ENCODE measurements at regions not wholly inside any gene's neighbourhood (a gene's known extent, or its start where the extent isn't known, plus 50 kb on each side); places are given as distances from the start of the nearest gene placed in this dataset.
A peak's percentile ranks its signal among the peaks of the same experiment; 100 is the strongest.

DNA sequence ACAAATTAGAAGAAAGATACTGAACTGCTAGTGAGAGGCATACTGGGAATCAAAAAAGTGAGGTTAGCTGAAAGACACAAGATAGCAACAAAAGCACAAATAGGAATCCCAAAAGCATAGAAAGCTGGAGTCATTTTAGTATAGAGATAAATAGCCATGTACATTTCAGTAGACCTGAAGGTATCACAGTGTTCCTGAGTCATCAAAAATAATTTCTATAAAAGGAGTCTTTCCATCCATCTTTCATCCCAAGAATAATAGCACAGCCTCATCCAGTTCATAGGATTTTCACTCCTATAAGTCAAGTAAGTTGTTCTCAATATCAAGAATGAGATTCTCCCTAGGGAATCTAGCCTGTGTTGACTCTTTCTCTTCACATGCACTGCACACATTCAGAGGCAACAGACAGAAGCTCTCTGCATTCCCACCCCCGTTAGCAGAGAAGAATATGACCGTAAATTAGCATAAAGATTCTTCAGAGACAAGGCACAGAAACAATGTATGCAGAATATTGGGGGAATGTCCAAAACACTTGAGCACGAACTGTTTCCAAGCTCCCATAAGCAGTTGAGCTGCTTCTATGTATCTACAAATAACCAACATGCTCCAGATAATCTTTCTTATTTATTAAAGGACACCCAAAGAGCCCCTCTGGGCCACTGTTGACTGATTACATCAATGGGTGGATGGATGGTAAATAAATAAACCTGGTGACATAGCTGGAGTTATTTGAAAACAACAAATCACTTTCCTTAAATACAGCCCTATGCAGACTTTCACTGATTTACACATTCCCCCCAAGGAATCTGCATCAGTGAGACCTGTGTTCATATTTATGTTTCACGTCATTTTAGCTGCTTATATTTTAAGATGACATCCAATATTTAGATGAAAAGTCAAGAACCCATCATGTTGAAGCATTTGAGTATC, 174.5 kb upstream of the PKDCC start:
- no peak overlapping the region for H3K27ac ChIP-seq
- no peak overlapping the region for H3K4me3 ChIP-seq

DNA sequence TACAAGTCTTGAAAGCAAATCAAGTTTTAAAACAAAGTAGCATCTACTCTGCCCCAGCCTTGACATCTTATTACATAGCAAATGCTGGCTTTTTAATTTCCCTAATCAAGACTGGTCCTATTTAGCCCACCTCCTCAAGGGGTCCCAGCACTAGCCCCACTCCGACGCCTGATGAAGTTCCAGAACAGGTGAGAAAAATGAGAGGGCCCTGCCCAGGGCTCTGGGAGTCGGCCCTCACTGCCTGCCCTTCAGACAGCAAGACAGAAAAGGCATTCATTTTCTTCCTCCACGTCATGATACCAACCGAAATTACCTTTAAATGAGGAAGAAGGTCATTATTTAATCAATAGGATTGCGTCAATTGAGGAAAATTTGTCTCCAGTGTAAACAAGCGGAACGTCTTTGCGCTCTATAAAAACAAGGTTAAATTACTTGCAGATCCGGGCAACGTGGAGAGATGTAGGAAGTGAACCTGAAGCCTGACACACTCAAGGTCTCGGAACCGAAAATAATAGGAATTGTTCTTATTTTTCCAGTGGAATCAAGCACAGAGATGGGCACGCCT, 170.6 kb upstream of the PKDCC start:
- no peak overlapping the region for H3K4me3 ChIP-seq
- H3K27ac ChIP-seq = no peak overlapping the region

DNA sequence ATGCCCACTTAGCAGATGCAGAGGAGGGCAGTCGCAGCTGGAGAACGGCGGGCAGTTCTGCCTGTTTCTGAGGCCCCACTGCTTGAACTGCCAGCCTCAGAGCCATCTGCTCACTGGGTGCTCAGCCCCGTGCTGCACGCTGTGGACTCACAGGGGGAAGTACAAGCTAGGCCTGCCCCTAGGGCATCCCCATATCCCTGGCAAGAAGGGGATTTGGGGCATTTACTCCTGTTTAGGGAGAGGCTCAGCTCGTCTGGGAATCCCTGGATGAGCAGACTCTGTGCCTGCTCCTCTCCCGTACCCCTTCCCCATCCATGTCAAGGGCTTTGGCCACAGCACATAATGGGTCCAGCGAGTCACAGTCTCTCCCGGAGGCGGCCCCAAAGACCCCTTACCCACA, 169.8 kb upstream of the PKDCC start:
- no peak overlapping the region for H3K4me3 ChIP-seq
- H3K27ac ChIP-seq = no peak overlapping the region

DNA sequence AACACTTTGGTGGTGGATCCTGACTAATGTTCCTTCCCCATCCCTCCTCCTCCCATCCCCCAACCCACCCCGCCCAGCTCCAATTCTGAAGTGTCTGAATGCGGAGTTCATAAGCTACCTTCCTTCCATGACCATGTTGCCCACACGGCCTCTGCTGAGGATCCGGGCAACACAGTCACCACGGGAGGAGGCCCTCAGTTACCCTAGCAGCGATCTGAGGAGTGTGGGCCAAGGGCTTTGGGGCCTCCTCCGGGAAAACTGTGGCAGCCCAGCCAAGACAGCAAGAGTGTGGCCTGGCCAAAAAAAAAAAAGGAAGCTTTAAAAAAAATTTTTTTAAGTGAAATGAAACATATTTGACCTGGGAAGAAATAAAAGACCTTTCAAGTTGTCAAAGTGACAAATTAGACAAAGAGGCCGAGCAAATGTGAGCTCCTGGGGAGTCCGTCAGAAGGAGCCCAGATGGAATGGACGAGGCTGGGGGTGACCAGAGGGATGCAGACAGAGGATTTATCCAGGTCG, 169.0 kb upstream of the PKDCC start:
- Histone ChIP-seq H3K27ac (no peak overlapping the region), H3K4me3 (no peak overlapping the region)

DNA sequence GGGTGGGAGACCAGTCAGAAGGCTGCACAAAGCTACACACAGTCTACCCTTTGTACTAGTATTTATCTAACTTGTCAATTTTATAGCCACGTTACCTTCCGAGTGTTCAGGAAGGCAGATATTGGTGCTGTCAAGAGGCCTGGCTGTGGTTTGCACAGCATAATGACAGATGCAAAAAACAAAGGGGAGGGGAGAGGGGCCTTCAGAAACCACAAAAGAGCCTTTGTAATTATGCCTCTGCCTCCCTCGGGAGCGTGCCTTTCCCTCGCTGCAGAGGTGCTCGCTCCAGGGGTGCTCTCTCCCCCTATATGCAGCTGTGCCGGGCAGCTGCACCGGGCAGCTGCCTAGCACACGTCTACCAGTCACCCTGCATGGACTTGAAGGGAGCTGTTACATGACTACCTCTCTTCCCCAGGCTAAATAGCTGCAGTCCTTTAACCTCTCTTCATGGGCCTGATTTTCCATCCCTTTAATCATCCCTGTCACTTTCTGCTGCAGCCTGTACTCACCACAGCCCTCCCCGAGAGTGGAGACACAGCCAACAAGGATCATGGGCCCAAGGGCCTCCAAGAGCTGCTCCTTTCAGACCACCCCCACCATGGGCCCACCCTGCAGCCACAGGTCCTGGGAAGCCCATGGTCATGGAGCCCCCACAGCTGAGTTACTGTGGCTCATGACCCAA, 168.4 kb upstream of the PKDCC start:
- Histone ChIP-seq H3K4me3 (no peak overlapping the region), H3K27ac (no peak overlapping the region)

DNA sequence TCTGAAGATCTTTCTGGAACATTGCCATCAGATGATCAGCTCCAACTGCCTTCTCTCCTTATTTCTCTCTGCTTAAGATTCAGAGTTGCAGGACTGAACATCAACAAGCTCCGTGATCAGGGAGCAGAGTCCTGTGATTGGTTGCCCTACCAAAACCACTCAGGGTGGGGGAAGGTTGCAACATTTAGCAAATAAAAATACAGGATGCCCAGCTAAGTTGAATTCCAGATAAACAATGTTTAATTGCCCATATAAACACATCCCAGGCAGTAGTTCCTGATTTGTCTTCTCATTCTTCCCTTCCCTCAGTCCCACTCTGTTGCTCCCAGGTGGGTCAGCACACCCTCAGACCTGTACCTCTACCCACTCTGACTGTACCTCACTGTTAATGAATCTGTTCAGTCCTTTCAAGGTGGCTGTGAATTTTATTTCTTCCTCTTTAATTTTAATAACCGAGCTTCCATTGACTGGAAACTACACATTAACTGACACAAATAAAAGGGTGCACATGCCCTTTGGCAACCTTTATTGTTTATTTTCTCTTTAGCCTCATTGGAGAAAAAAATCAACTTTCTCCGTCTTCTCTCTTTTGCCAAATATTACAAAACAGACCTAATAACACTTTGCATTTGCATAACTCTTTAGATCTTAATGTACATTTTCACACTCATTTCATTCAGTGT, 167.1 kb upstream of the PKDCC start:
- H3K27ac ChIP-seq = no peak overlapping the region
- H3K4me3 ChIP-seq = no peak overlapping the region

DNA sequence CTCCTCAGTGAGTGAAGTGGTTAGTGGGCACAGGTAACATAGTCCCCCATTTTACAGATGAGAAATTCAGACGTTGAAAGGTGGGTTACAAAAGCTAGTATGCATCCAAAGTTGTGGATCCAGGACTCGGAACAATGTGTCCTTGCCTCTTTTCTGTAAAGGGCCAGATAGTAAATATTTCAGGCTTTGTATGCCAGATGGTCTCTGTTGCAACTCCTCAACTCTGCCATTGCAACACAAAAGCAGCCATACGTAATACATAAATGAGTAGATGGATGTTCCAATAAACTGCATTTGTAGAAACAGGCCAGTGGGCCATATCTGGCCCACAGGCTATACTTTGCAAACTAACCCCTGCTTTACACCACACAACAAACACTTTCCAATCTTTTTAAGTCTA, 166.6 kb upstream of the PKDCC start:
- no peak overlapping the region for H3K27ac ChIP-seq
- H3K4me3 ChIP-seq = no peak overlapping the region

DNA sequence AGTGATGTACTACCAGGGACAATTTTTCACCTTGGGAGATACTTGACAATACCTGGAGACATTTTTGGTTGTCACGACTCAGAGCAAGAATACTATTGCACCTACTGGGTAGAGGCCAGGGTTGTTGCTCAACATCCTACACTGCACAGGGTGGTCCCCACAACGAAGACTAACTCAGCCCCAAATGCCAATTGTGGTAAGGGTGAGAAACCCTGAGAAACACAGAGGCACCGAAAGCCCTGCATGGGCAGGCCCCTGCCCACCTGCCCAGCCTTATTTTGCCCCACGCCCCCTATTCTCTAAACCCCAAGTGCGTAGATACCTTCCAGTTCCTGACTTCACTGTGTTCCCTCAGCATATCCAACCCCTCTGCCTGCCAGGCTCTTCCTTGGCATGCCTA, 163.1 kb upstream of the PKDCC start:
- no peak overlapping the region for H3K4me3 ChIP-seq
- H3K27ac ChIP-seq = no peak overlapping the region

DNA sequence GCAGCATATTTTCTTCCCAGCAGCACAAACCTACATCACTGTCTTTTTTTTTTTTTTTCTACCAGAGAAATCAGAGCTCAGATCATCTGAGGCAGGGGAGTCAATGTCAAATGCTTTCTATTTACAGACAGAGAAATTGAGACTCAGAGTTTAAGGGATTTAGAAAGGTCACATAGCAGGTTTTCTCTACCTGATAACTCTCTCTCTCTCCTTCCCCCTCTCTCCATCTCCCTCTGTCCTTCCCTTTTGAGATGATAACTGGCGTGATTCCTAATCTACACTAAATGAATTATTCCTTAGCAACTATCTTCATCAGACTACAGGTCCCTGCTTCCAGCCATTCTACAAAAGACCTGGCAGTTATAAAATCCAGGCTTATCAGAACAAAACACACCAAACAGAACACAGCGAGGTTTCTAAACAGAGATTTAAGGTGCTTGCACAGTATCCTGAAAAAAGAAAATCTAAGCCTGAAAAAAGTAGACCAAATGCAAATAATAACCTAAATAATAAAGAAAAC, 161.6 kb upstream of the PKDCC start:
- Histone ChIP-seq H3K27ac (no peak overlapping the region), H3K4me3 (no peak overlapping the region)

DNA sequence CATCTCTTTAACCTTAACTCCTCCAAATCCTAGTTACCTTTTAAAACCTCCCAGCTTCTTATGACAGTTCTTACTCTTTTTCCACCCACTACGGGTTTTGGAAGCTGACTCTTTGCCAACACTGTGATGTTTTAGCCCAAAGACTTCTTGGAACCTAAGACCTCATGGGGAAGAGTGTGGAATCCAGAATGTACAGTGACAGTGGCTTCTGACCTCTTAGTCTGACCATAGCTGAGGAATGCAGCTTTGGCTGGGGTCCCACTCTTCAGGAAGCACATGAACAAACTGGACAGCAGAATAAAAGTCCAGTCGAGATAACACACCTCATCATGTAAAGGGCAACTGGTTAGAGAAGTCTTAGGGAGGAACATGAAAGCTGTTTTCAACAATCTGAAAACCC, 161.1 kb upstream of the PKDCC start:
- H3K4me3 ChIP-seq = no peak overlapping the region
- no peak overlapping the region for H3K27ac ChIP-seq

DNA sequence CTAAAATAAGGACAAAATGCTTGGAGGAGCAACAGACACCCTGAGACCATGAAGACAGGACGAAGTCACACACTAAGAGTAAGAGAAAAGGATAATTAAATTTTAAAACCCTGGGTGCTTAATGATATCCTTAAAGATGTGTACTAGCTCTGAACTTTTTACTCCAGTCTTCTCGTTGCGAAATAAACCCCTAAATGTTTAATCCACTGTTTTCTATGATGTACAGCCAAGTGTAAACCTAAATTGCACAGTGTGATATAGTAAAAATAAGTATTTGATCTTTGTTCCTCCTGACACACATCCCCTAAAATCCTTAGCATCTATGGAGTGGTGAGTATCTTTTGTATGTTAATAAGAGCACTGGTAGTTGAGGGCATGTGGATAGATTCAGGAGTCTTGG, 157.5 kb upstream of the PKDCC start:
- Histone ChIP-seq H3K27ac (no peak overlapping the region), H3K4me3 (no peak overlapping the region)

DNA sequence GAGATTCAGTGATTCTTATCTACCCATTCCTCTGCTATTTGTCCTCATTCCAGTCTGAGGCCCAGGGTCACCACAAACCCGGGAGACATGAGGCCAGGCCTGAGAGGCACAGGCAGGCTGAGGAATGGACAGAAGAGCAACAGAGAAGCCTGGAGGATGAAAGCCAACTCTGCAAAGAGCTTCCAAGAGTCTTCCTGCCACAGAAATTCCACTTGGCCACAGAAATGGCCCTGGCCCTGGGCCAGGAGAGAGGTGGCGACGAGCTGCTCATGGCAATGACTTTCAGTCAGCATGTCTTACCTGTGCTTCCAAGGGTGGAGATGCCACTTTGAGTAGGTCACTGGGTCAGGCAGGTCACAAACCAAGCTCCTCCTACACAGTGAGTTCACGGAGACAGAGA, 155.3 kb upstream of the PKDCC start:
- H3K4me3 ChIP-seq = no peak overlapping the region
- no peak overlapping the region for H3K27ac ChIP-seq

DNA sequence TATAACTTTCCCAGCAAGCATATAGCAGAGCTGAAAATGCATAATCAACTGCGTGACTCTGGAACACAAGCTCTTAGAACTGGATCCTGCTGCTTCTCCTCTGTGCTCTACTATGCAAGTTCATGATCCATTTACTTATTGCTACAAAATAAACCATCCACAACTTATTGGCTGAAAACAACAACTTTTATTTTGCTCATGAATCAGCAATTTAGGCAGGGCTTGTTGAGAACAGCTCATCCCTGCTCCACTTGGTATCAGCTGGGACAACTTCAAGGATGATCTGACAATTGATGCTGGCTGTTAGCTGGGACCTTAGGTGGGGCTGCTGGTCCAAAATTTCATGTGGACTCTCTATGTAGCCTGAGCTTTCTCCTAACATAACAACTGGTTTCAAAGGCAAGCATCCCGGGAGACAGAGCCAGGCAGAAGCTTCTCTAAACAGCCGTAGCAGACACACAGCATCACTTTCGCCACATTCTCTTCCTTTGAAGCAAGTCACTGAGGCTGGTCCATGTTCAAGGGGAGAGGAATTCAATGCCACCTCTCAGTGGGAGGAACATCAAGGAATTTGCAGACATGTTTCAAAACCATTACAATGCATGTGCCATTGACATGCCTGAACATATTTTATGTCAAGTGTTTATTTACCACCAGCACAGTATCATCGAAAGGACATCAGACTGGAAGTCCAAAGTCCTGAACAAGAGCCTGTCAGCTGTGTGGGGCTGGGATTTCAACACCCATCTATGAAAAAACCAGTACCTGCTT, 153.1 kb upstream of the PKDCC start:
- Histone ChIP-seq H3K4me3 (no peak overlapping the region), H3K27ac (peak overlapping the region in 1 of 21 experiments; percentile 9)

DNA sequence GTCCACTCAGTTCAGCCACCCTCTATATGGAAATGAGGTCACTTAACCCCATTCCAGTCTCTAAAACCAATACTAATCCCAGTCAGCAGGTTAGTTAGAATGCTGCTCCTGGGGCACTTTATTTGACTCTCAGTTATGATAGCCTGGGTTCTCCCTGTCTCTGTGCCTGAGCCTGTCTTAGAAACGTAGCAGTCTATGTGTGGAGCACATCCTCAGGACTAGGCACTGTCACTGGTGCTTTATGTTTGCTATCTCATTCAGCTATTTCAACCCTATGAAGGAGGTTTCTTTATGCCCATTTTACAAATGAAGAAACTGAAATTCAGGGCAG, 152.5 kb upstream of the PKDCC start:
- no peak overlapping the region for H3K4me3 ChIP-seq
- H3K27ac ChIP-seq = peak overlapping the region in 1 of 21 experiments; percentile 9

DNA sequence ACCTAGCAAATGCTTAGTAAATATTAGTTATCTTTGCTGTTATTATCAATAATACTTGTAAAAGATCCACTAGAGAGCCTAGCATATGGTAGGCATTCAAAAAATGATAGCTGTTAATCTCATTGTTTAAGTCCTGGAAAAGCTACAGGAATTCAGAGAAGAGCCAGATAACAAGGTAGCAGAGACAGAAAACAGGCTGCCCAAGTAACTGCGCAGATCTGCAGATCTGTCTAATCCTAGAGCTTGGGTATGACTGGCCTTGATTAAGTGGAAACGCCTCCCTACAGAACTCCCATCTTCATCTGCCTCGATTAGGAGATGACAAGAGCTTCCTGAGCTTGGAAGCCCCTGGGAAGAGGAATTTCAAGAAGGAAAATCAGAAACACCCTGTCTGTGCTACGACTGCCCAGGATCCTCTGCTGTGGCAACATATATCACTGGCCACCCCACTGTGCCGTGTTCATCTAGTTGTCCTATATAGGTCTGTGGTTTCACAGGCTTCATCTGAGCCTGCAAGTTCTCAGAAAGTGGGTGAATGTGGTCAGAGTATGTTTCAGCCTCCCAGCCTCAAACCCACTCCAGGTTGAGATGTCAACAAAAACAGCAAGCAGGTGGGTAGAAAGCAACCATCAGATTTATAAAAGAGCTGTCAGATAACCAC, 151.5 kb upstream of the PKDCC start:
- H3K4me3 ChIP-seq = no peak overlapping the region
- peak overlapping the region in 1 of 21 experiments; percentile 56 for H3K27ac ChIP-seq

DNA sequence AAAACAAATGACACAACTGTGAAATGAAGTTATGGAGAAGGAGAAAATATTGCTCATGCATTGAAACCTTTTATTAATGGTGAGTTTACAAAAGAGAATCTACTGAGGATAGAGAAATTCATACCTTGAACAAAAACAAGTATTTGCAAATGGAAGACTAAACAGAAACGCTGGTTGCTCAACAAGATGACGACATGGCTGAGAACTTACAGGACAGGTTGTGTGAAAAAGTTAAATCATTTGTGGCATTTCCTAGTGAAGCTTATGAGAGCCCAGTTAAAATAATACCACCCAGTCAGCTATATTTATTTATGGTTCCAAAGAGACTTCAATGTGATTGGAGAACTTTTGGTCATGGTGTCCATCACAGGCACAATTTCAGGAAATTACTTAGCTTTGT, 148.6 kb upstream of the PKDCC start:
- H3K27ac ChIP-seq = no peak overlapping the region
- H3K4me3 ChIP-seq = no peak overlapping the region

DNA sequence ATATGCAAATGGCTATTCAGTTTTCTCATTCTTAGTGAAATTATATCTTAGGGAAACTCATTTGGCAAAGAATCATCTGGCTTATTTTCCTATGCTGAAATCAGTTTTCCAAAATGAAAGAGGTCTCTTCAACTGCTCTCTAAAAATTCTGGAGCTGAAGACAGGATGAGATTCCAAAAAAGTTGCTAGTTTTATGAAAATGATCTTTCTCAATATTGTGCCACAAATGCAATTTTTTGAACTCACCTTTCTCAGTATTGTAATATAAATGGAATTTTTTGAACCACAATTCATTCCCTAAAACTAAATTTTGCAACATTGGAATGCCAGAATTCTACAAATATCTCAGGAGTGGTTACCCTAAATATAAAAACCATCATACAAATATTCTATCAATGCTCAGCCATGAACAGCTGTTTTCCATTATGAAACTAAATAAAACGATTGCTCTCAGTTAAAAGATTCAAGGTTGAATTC, 147.7 kb upstream of the PKDCC start:
- Histone ChIP-seq H3K27ac (no peak overlapping the region), H3K4me3 (no peak overlapping the region)

DNA sequence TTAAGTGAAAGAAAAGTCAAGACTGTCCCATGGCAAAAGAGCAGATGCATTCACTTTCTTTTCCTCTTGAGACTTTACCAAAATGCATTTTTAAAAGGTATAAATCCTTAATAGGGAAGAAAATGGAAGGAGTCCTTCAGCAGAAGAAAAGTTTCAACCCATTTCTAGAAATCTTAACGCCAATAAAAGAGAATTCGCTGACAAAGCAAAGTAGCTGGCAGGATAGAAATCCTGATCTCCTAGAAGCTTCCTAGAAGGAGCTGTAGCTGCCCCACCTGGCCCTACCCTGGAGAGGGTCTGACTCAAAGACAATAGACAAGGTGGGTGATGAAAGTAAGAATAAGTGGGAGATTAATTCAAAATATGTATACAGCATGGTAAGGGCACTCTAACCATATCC, 144.9 kb upstream of the PKDCC start:
- Histone ChIP-seq H3K4me3 (no peak overlapping the region), H3K27ac (no peak overlapping the region)

All from skin epidermis (tissue), 12 donors.